Fibroblast of peridontal ligament (primary cell): ENCODE measurements at regions not wholly inside any gene's neighbourhood (a gene's known extent, or its start where the extent isn't known, plus 50 kb on each side); places are given as distances from the start of the nearest gene placed in this dataset.

Experiments
- DNase-seq: peaks from one replicate; pipeline ENCODE4 v3.0.0-alpha.2; 2010; ENCODE audit errors: extremely low read depth

DNA sequence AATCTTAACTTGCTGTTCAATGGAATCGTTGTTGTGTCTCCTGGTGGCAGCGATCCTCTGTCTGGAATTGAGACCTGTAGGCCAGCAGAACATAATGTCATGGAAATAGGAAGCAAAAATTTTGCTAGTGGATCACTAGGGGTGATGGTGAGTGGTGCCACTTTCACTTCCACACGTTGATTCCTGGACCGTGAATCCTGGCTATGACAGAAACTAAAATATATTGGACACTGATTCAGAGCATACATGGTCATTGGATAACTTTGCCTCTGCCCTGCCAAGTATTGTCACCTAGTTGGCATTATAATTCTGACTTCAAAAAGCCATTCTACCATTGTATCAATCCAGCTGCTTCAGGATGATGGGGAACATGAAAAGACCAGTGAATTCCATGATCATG lies 353.2 kb downstream of the IRX1 start:
- DNase-seq = no peak

DNA sequence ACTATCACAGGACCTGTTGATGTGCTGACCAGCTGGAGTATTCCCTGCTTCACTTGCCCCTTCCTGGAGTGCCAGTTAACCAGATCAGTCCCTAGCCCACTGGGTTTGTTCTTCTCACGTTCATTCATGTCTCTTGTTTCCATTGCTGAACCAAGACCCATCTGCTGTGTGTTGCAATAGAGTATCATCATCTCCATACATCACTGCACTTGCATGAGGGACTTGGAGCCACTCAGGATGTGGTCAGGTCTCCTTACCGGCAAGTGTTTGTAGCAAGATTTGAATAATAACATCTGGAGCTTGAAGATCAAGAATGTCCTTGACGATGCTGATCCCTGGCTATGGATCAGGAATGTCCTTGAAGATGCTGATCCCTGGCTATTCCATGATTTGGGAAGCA lies 358.6 kb downstream of the IRX1 start:
- no peak for DNase-seq

DNA sequence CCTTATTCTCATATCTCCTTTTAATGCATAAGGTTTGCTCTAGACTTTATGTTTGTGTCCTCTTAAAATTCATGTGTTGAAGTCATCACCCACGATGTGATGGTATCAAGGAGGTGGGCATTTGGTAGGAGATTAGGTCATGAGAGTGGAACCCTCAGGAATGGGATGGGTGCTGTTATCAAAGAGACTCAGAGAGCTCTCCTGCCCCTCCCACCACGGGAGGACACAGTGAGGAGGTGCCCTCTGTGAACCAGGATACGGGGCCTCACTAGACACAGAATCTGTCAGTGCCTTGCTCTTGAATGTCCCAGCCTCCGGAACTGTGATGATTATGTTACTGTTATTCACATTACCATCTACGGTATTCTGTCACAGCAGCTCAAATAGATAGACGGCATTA lies 359.0 kb downstream of the IRX1 start:
- DNase-seq = no peak

DNA sequence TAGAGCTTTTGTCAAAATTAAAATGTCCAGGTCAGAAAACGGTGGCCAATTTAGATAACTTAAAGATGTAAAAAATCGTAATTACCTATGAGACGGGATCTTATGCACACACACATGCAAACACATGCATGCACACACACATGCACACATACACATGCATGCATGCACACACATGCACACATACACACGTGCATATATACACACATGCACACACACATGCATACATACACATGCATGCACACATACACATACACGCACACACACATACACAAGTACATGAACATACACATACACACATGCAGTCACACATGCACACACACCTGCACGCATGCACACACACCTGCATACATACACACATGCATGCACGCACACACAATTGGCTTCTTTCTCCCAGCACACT lies 362.0 kb downstream of the IRX1 start:
- DNase-seq = no peak

DNA sequence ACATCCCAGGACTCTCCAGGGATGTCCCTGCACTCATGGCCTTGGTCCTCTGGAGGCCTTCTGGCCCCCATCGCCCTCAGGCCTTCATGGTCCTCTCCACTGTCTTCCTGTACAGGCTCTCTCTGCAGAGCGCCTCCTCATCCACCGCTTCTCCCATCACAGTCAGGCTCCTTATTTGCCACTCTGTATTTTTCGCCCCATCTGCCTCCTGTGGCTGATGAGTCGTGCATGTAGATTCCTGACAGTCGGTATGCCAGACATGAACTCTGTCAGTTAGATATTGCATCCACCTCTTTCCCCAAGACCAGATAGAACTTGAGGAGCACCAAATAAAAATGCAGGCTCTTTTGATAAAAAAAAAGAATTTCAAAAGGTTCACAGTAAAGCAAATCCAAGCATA lies 362.8 kb downstream of the IRX1 start:
- DNase-seq = no peak

DNA sequence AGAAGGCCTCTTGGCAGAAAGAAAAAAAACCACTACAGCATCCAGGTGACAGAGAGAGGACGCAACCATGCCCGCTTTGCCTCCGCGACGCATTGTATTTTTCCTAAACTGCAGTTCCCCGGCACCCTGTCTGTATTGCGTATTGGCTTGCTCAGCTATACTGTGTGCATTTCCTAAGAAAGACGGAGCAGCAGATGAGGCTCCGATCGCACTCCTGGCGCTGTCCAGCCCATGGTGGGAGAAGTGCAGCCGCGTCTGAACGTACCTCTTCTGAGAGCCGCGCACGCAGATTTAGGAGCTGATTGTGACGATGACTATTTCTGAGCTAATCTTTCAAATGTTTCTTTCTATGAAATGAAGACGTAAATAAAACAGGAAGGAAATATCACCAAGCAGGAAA lies 366.5 kb downstream of the IRX1 start:
- no peak for DNase-seq

GRCh38 chr5:3963652-3964051 lies 368.0 kb downstream of the IRX1 start:
- no peak for DNase-seq

GRCh38 chr5:3980156-3980555 lies 384.5 kb downstream of the IRX1 start:
- no peak for DNase-seq

DNA sequence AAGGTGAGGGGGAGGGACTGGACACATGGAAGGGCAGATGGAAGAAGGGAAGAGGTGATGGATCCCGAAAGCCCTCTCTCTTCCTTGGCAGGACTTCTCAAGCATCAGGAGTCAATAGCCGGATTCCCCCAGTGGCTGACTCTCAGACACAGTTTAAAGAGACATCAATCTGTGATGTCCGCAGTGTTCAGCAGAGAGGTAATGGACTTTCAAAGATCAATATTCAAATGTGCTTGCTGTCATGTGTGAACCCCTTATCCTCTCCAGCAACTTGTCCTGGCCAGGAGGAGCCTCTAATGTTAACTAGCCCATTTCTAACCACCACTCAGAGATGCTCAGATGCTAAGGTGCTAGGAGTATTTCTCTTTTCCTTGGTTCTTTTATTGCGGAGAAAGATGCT lies 392.2 kb downstream of the IRX1 start:
- no peak for DNase-seq

GRCh38 chr5:3993856-3994473 lies 398.3 kb downstream of the IRX1 start:
- DNase-seq = no peak

- DNase-seq = no peak
Measured at GRCh38 chr5:3994628-3995027, 399.0 kb downstream of the IRX1 start.

DNA sequence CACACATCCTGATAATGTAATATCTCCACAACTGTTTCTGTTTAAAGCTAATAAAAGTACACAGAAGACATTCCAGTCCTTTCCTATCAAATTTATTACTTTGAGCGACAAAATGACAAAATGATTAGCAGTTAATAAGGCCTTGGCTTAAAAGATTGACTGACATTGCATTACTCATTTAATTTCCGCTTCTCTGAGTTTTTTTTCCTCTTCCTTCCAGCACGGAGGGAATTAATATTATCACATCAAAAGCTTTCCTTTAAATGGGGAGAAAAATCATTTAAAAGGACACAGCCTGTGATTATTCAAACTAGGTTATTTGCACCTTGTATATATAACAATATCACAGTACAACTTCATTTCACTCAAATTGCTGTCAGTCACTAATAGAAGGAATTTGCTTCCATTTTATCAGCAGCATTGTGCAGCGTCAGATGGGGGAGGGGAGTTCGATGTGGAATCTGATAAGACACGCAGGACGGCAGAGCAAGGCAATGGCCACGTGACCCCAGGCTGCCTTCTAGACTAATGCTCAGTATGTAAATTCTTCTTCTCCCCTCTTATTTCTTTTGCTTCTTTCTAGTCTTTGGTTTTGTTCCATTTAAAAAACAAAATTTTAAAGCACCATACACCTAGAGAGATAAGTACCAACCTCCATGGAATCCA lies 400.5 kb downstream of the IRX1 start:
- DNase-seq = no peak

DNA sequence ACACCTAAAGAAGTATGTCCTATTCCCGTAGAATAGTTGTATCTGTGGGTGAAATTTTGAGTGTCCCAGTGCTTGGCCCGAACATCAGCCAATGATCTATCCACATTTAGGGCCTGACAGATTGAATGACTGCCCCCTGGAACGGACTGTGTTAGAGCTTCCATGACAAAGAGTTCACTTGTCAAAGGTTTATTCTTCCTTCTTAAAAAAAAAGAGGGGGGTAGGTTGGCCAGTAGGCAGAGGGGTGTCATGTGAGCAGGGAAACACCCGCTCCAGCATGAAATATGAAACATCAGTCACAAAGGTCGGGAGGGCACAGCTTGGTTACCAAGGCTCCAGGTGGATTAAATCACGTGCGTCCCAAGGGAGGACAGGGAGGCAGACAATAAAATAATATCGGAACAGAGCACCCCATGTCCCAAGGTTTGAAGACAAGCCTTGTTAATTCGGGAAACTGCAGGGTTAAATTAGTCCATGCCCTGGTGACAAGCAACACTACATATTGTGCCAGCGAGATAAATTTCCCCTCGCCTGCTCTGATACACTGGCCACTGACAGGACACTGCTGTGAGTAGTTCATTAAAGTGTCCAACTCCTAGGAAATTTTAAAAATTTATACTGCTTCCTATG lies 401.2 kb downstream of the IRX1 start:
- DNase-seq = no peak

DNA sequence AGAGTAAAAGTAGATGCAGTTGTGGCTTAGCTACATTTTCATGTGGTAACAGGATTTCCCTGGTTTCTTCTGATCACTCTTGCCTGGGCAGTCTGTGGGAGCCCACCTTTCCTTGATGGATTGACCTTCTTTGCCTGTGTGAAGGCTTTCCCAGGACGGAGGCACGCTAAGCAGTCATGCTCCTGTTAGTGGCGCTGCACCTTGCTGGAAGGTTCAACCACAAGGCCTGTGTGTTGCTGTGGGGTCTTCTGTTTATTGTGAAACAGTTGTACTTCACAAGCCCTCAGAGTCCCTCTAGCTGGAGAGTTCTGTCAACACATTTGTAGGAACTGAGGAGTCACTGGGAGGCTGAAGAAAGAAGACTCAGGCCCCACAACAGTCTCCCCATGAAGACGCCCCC lies 402.0 kb downstream of the IRX1 start:
- DNase-seq = no peak

DNA sequence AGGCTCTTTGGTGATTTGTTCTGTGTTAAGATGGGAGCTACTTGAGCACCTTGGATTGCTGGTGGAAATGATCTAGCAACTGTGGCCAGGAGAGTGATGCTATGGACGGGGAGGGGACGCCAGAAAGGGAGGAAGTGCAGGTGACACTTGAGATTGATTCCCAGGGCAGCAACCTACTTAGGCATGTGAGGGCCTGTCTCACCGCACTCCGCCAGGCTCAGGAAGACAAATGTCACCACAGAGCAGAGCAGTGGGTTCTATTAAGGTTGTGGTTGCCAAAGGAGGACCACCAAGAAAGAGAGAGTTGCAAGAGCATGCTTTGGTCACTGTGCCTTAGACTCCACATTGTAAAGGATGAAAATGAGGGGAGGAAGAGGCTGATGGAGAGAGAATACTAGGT lies 404.3 kb downstream of the IRX1 start:
- no peak for DNase-seq

DNA sequence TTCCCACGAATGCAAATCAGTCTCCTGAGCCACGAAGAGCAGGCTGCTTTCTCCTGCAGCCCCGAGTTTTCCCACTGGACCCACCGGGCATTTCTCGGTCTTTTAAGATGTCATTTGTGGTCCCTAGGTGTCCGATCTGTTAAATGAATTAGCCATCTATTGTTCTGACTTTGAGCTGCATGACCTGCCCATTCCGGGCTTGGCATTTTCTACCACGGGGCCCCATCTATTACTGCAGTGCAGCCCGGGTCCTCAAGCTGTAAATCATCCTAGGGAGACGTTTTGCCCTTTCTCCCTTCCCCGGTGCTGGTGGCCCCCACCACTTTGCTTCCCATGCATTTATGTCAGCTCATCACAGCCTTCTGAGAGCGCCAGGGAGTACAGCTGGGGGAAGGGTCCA lies 405.4 kb downstream of the IRX1 start:
- no peak for DNase-seq

DNA sequence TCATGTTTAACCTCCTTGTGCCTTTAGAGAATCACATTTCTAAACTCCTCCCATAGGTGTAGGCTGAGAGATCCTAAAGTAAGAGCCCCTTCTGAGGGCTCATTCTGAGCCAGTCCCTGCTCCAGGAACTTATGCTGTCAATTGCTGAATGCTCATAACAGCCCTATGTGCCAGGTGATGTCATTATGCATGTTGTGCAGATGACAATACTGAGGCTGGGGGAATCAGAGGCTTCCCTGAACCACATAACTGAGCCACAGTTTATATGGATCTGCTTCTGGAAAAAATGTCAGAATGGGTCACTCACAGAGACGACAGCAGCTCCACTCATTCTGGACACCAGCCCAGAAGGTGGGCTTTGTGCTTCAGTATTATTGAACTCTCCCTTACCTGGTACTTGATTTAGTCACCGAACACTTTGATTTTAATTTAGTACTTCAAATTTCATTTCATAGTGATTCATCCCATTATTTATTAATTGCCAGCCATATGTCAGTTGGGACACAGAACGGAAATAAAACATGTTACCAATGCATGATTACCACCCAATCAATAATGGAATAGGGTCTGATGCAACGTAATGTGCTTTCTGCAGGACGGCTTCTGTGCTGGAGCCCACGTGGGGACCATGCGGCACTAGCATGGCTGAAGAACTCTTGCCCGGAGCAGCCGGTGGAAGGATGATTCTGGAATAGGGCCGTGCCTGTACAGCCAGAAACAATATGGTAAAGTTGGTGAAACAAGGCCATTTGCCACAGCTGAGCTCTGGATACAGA lies 406.3 kb downstream of the IRX1 start:
- DNase-seq = no peak

GRCh38 chr5:4005335-4005734 lies 409.7 kb downstream of the IRX1 start:
- no peak for DNase-seq

- DNase-seq = no peak
Measured at GRCh38 chr5:4007001-4007400, 411.4 kb downstream of the IRX1 start.

DNA sequence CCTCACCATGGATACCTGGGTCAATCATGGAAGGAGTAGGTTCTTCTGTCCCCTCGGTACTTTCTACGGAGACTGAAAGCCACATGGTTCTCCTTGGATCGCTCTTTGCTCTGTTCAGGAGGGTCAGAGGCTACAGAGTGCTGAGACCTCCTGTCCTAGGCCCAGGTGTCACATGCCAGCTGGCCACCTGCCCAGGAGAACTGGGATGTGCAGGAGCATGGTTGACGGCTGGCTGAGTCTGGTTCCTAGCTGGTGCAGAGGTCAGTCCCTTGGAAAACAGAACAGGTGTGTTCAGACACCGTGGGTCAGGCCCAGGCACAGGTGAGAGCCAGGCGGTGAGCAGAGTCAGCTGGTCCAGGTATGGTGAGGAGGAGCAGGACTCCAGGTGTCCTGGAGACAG lies 416.3 kb downstream of the IRX1 start:
- DNase-seq = no peak

- no peak for DNase-seq
Measured at GRCh38 chr5:4013106-4013898, 417.7 kb downstream of the IRX1 start.

DNA sequence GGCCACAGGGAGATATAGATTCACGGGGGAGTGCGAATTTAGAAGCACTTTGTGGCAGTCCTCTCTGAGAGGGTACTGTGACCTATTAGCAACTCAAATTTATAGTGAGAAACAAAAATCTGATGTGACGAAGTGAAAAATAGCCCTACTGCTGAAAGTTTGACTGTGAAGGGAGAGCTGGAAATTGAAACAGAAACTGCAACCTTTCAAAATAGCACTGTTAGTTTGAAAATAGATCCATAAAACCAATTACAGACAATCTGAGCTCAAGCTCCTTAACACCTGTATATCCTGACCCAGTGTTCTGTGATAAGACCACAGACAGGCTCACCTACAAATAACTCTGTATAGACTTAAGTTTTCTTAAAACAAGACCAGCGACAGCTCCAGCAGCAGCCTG lies 420.1 kb downstream of the IRX1 start:
- no peak for DNase-seq
